Transverse colon (tissue), 4 donors: ENCODE measurements at regions not wholly inside any gene's neighbourhood (a gene's known extent, or its start where the extent isn't known, plus 50 kb on each side); places are given as distances from the start of the nearest gene placed in this dataset.

ENCODE experiments used
- CTCF ChIP-seq, 5 experiments: fragments of 200-600 bp in 3 of 5; fragments of 450-650 bp in 2 of 5; sonication (generic) in 3 of 5; IDR thresholded peaks; 1 replicate in 2 of 5; 2 replicates in 3 of 5; pipeline ENCODE4 v1.5.1; 2016 to 2017; ENCODE audit warnings: antibody characterized with exemption in 5 of 5, inconsistent platforms in 3 of 5, mild to moderate bottlenecking in 2 of 5, moderate library complexity in 1 of 5
- POLR2AphosphoS5 ChIP-seq, 3 donors: sonication (generic); formaldehyde crosslinking; IDR thresholded peaks; one replicate each; pipeline ENCODE4 v1.6.1; 2016; ENCODE audit warnings: antibody characterized with exemption in 3 of 3

GRCh38 chr1:233505130-233505529 is 108.8 kb upstream of the KCNK1 start:
- TF ChIP-seq CTCF (IDR thresholded peaks at IDR 0.05) (no peak), POLR2AphosphoS5 (IDR thresholded peaks at IDR 0.05) (no peak)
